Gastrocnemius medialis (tissue), 4 donors: ENCODE measurements at regions not wholly inside any gene's neighbourhood (a gene's known extent, or its start where the extent isn't known, plus 50 kb on each side); places are given as distances from the start of the nearest gene placed in this dataset.

Experiments used
- POLR2A ChIP-seq, 2 donors: fragments of 450-650 bp; IDR thresholded peaks; one replicate each; pipeline ENCODE4 v1.6.1; 2017; ENCODE audit warnings: antibody characterized with exemption in 2 of 2, mild to moderate bottlenecking in 2 of 2, moderate library complexity in 2 of 2
- TF ChIP-seq, protein P1 (sequence below), 5 experiments: fragments of 450-650 bp in 3 of 5; fragments of 200-600 bp in 2 of 5; sonication (generic) in 2 of 5; IDR thresholded peaks in 4 of 5; conservative IDR thresholded peaks in 1 of 5; 1 replicate in 4 of 5; 2 replicates in 1 of 5; pipeline ENCODE4 v1.5.1; 2016 to 2019; ENCODE audit warnings: antibody characterized with exemption in 5 of 5, mild to moderate bottlenecking in 3 of 5, moderate library complexity in 3 of 5

- TF ChIP-seq, protein P1, sequence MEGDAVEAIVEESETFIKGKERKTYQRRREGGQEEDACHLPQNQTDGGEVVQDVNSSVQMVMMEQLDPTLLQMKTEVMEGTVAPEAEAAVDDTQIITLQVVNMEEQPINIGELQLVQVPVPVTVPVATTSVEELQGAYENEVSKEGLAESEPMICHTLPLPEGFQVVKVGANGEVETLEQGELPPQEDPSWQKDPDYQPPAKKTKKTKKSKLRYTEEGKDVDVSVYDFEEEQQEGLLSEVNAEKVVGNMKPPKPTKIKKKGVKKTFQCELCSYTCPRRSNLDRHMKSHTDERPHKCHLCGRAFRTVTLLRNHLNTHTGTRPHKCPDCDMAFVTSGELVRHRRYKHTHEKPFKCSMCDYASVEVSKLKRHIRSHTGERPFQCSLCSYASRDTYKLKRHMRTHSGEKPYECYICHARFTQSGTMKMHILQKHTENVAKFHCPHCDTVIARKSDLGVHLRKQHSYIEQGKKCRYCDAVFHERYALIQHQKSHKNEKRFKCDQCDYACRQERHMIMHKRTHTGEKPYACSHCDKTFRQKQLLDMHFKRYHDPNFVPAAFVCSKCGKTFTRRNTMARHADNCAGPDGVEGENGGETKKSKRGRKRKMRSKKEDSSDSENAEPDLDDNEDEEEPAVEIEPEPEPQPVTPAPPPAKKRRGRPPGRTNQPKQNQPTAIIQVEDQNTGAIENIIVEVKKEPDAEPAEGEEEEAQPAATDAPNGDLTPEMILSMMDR (IDR thresholded peaks at IDR 0.05 in 4 of 5, conservative IDR thresholded peaks at IDR 0.05 in 1 of 5): no peak
- TF ChIP-seq POLR2A (IDR thresholded peaks at IDR 0.05): no peak
Observed at GRCh38 chr21:27561116-27561515, 594.2 kb upstream of the ADAMTS5 start.
